ENCODE measurements at regions not wholly inside any gene's neighbourhood (a gene's known extent, or its start where the extent isn't known, plus 50 kb on each side); places are given as distances from the start of the nearest gene placed in this dataset.

DNA sequence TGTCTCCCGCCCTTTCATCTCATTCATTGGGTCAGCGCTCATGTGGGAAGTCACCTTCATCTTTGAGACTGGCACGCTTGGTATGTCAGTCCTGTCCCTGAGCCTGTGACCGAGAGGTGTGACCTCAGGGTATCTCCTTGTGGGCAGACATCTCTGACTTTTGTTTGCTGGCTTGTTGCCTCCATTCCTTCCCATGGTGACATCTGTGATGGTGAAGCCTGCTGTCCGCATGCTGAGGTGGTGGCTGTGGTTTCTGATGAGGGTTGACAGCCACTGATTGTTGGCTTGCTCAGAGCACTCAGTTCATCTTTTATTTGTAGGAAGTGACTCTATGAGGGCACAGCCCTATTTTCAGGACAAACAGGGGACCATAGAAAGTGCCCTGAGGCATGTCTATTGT, 139.2 kb downstream of the SLC4A3 start:
- Histone ChIP-seq H3K36me3 (ENCODE audit: control insufficient read depth, insufficient read depth, low read length) (no peaks in the 10 kb centered on the region), H3K27me3 (ENCODE audit: control insufficient read depth, insufficient read depth, low read length) (no peaks in the 10 kb centered on the region), H3K4me3 (ENCODE audit: low read depth, low read length) (no peak overlapping the region)
- no peak for DNase-seq (ENCODE audit: low read depth)
- TF ChIP-seq, protein P1, sequence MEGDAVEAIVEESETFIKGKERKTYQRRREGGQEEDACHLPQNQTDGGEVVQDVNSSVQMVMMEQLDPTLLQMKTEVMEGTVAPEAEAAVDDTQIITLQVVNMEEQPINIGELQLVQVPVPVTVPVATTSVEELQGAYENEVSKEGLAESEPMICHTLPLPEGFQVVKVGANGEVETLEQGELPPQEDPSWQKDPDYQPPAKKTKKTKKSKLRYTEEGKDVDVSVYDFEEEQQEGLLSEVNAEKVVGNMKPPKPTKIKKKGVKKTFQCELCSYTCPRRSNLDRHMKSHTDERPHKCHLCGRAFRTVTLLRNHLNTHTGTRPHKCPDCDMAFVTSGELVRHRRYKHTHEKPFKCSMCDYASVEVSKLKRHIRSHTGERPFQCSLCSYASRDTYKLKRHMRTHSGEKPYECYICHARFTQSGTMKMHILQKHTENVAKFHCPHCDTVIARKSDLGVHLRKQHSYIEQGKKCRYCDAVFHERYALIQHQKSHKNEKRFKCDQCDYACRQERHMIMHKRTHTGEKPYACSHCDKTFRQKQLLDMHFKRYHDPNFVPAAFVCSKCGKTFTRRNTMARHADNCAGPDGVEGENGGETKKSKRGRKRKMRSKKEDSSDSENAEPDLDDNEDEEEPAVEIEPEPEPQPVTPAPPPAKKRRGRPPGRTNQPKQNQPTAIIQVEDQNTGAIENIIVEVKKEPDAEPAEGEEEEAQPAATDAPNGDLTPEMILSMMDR (IDR thresholded peaks at IDR 0.05; ENCODE audit: insufficient read depth, low read length, poor library complexity, severe bottlenecking) = no peak

DNA sequence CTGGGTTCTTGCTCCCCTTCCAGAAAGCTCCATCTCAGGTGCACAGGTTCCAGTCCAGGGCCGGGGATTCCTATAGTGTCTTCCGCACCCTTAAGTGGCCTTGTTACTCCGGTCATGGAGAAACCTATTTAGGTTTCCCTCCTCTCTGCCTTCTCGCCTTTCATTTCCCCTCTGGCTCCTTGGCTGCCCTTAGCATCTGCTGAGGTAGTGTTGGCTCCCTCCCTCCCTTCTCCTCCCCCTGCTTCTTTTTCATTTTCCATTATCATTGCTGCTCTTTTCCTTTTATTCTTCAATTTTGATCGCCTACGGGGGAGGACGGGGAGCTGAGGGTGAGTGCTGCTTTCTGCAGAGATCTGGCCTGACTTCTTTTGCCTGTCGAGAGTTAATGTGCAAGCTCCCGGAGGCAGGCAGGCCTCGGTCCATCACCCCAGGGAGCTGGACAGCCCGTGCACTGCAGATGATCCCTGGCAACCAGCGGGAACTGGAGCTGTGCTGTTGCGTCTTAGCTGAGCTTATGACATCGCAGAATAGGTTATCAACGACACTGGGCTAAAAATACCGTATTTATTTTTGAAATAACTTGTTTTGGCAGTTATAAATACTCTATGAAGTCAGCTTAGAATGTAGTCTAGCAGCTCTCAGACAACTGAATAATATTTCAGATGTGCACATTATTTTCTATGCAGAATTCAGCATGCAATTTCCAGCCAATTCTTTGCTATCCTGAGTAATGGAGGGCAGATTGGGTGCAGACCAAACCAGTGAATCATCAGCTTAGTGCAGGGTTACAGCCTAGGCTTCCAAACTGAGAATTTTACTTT, 141.9 kb downstream of the SLC4A3 start:
- H3K36me3 ChIP-seq (ENCODE audit: control insufficient read depth, insufficient read depth, low read length) = no peaks in the 10 kb centered on the region
- DNase-seq (ENCODE audit: low read depth) = no peak
- H3K4me3 ChIP-seq (ENCODE audit: low read depth, low read length) = no peak overlapping the region
- H3K27me3 ChIP-seq (ENCODE audit: control insufficient read depth, insufficient read depth, low read length) = no peaks in the 10 kb centered on the region
- TF ChIP-seq, protein P1 (IDR thresholded peaks at IDR 0.05; ENCODE audit: insufficient read depth, low read length, poor library complexity, severe bottlenecking) = no peak

DNA sequence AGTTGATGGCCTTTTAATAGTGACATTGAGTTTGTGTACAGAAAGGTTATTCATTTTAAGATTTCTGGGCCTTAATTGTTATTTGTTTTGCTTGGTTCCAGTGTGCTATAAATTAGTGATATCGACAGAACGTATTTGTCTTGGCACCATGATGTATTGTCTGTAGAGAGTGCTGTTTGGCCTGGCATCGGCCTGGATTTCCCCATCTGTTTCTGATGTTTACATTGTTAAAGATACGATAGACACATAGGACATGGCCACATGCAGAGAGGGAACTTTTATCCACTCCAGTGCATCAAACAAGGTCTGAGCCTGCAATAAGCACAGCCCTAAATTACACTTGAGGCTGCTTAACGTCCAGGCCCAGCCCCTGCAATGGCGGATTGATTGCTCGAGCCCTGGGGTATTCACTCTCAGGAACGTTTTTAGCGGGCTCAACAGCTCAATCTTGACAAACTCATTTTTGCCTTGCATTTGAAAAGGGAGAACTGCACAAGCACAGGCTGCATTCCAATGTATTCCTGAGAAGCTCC, 144.7 kb downstream of the SLC4A3 start:
- DNase-seq (ENCODE audit: low read depth) = no peak
- Histone ChIP-seq H3K27me3 (ENCODE audit: control insufficient read depth, insufficient read depth, low read length) (no peaks in the 10 kb centered on the region), H3K36me3 (ENCODE audit: control insufficient read depth, insufficient read depth, low read length) (no peaks in the 10 kb centered on the region), H3K4me3 (ENCODE audit: low read depth, low read length) (no peak overlapping the region)
- TF ChIP-seq, protein P1 (IDR thresholded peaks at IDR 0.05; ENCODE audit: insufficient read depth, low read length, poor library complexity, severe bottlenecking) = no peak

DNA sequence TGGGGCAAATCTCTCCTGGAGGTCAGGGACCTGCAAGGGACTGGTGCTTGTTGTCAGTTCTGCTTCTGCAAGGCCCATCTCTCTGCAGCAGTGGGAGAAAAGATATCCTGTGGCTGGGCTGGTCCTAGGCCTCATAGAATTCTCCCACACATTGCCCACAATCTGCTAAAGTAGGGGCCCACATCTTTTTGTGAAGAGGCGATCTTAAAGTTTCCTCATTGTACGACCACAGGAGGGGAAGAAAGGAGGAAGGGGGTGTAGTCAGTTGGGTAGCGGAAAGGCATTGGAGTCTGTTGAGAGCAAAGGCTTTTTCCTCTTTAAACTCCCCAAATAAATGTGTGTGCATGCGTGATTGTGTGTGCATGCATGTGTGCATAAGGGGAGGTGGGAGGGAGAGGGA, 145.3 kb downstream of the SLC4A3 start:
- no peaks in the 10 kb centered on the region for H3K27me3 ChIP-seq (ENCODE audit: control insufficient read depth, insufficient read depth, low read length)
- TF ChIP-seq, protein P1 (IDR thresholded peaks at IDR 0.05; ENCODE audit: insufficient read depth, low read length, poor library complexity, severe bottlenecking) = no peak
- H3K4me3 ChIP-seq (ENCODE audit: low read depth, low read length) = no peak overlapping the region
- H3K36me3 ChIP-seq (ENCODE audit: control insufficient read depth, insufficient read depth, low read length) = no peaks in the 10 kb centered on the region
- DNase-seq (ENCODE audit: low read depth) = no peak

DNA sequence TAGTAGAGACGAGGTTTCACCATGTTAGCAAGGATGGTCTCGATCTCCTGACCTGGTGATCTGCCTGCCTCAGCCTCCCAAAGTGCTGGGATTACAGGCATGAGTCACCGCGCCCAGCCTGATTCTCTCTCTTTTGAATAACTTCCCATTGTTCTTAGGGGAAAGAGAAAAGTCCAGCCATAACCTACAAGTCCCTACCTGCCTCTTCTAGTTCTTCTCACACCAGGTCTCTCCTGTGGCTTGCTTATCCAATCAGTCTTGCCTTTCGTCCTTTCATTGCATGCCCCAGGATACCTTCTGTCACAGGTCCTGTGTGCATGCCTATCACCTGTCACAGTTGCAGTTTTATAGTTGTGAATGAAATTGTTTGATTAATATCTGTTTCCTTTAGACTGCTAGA, 148.1 kb downstream of the SLC4A3 start:
- Histone ChIP-seq H3K4me3 (ENCODE audit: low read depth, low read length) (no peak overlapping the region), H3K27me3 (ENCODE audit: control insufficient read depth, insufficient read depth, low read length) (no peaks in the 10 kb centered on the region), H3K36me3 (ENCODE audit: control insufficient read depth, insufficient read depth, low read length) (no peaks in the 10 kb centered on the region)
- TF ChIP-seq, protein P1 (IDR thresholded peaks at IDR 0.05; ENCODE audit: insufficient read depth, low read length, poor library complexity, severe bottlenecking) = no peak
- no peak for DNase-seq (ENCODE audit: low read depth)

Data from kidney epithelial cell (primary cell).